Stimulated activated CD8-positive, alpha-beta memory T cell treated with anti-CD3 and anti-CD28 coated beads, Interleukin-12 subunit alpha, Interleukin-12 subunit beta, amount 100 ng/mL, for 4 hours (primary cell): ENCODE measurements at regions not wholly inside any gene's neighbourhood (a gene's known extent, or its start where the extent isn't known, plus 50 kb on each side); places are given as distances from the start of the nearest gene placed in this dataset.
A peak's percentile ranks its signal among the peaks of the same experiment; 100 is the strongest.
"Not testable (repeated sequence)": the region's sequence is repeated elsewhere in the genome, so short reads cannot be mapped to it uniquely, and the experiment has no call there.

Experiments used
- DNase-seq: peaks from one replicate; pipeline ENCODE4 v3.0.0-alpha.2; 2020; ENCODE audit warnings: low read depth

GRCh38 chr6:165002866-165003265, 306.5 kb downstream of the C6orf118 start:
- DNase-seq = no peak

GRCh38 chr6:165002358-165002757, 307.0 kb downstream of the C6orf118 start:
- DNase-seq = no peak

GRCh38 chr6:165001502-165002157, 307.8 kb downstream of the C6orf118 start:
- DNase-seq = no peak

- DNase-seq = no peak
These were observed 311.1 kb downstream of the C6orf118 start for GRCh38 chr6:164998297-164998696.

- no peak for DNase-seq
These were observed 312.6 kb downstream of the C6orf118 start for GRCh38 chr6:164996838-164997237.

GRCh38 chr6:164991573-164991972, 317.8 kb downstream of the C6orf118 start:
- DNase-seq = no peak

GRCh38 chr6:164990901-164991300, 318.5 kb downstream of the C6orf118 start:
- DNase-seq = no peak

- no peak for DNase-seq
These were observed 327.0 kb downstream of the C6orf118 start for GRCh38 chr6:164982389-164982788.

- no peak for DNase-seq
These were observed 342.3 kb downstream of the C6orf118 start for GRCh38 chr6:164967102-164967501.

- DNase-seq = no peak
These were observed 346.6 kb downstream of the C6orf118 start for GRCh38 chr6:164962805-164963204.

GRCh38 chr6:164947164-164947563, 362.2 kb downstream of the C6orf118 start:
- DNase-seq = no peak

- no peak for DNase-seq
These were observed 367.1 kb downstream of the C6orf118 start for GRCh38 chr6:164942271-164942670.

- not testable (repeated sequence) for DNase-seq
These were observed 376.1 kb downstream of the C6orf118 start for GRCh38 chr6:164933238-164933794.

GRCh38 chr6:164929408-164929977, 379.9 kb downstream of the C6orf118 start:
- DNase-seq = no peak

GRCh38 chr6:164928728-164929407, 380.5 kb downstream of the C6orf118 start:
- no peak for DNase-seq

- DNase-seq = no peak
These were observed 381.2 kb downstream of the C6orf118 start for GRCh38 chr6:164928057-164928727.

GRCh38 chr6:164927288-164928056, 381.9 kb downstream of the C6orf118 start:
- peak; percentile 2 for DNase-seq

- no peak for DNase-seq
These were observed 382.7 kb downstream of the C6orf118 start for GRCh38 chr6:164926686-164927085.

GRCh38 chr6:164925681-164926530, 383.5 kb downstream of the C6orf118 start:
- DNase-seq = no peak

GRCh38 chr6:164924674-164925073, 384.7 kb downstream of the C6orf118 start:
- no peak for DNase-seq

GRCh38 chr6:164917211-164917610, 392.2 kb downstream of the C6orf118 start:
- no peak for DNase-seq
